GM21447 (cell line): ENCODE measurements at regions not wholly inside any gene's neighbourhood (a gene's known extent, or its start where the extent isn't known, plus 50 kb on each side); places are given as distances from the start of the nearest gene placed in this dataset.

Experiments used
- ATAC-seq: cut with Tn5 transposase; IDR thresholded peaks from one replicate; pipeline ENCODE4 v1.9.1; 2021; ENCODE audit not compliant: unreplicated experiment

DNA sequence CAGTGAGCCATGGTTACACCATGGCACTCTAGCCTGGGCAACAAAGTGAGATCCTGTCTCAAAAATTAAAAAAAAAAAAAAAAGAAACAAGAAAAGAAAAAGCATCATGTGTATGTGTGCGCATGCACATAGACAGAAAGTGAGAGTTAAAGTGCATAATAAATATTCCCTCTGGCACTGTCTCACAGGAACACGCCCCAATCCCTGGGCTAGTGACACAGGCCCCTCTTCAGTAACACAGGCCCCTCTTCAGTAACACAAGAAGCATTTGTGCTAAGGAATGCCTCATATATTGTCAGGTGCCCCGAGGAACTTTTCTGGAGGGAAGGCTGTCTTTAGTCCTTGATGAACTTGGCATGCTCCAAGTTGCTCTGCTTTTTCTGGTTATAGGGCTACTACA lies 57.5 kb downstream of the RPL27A start:
- no peak for ATAC-seq

GRCh38 chr11:8744423-8744822 lies 61.8 kb downstream of the RPL27A start:
- ATAC-seq, result no peak

DNA sequence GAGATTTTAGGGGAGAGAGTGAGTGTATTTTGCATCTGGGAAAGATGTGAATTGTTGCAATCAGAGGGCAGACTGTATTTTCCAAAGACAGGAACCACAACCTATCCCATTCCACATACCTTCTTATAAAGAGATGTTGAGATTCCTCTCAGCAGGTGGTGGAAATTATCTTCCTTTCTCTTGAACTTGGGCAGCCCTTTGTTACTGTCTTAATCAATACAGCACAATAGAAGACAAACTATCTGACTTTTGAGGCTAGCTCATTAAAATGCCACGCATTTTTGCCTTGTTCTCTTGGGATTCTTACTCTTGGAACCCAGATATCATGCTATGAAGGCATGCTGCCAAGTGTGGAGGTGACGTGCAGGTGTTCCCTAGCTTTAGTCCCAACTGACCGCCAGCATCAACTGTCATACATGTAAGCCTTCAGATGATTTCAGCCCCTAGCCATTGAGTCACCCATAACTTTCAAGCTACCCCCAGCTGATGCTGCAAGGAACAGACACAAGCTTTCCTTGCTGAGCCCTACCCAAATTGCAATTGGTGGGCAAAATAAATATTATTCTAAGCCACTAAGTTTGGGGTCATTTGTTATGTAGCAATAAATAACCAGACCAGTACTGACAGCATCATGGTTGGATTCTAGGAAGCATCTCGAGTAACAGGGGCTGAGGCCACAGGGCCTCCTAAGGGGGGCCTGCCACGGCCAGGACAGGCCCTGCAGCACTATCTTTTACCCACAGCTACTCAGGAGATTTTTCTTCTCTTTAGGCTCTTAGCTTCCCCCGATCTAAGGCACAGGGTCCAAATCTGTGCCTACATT lies 63.0 kb downstream of the RPL27A start:
- no peak for ATAC-seq

GRCh38 chr11:8746331-8746974 lies 63.9 kb downstream of the RPL27A start:
- ATAC-seq, result no peak

- ATAC-seq, result no peak
Observed at GRCh38 chr11:8747173-8747572, 64.6 kb downstream of the RPL27A start.

DNA sequence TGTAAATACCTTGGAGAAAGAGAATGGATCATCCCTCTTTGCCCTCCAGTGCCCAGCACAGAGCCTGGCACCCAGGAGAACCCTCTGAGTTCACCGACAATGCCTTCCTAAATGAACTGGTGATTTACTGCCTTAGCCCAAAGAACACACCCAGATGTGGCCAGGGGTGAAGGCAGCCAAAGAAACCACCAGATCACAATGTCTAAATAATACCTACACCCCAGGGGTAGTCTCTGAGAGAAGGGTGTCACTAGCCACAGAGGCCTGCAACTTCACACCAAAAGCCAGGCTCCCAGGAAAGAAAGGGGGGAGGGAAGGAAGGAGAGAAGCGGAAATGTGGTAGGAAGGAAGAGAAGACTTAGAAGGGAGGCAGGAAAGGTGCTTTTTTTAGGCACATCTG lies 65.7 kb downstream of the RPL27A start:
- ATAC-seq, result no peak

DNA sequence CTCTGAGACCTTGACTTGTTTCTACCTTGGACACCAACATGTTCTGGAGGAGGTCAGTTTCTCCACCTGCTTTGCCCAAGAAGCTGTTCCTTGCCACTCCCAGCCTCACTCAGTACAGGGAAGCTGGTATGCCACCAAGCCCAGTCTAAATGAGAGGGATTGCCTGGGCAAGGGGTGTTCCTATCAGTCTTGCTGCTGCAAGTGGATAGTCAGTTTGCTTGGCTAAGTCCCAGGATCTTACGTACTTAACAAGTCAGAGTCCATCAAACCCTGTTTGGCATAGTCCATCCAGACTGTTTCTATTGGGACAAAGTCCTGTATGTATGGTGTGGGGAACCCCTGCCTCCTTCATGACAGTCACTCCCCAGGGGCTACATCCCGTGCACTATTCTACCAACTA lies 66.6 kb downstream of the RPL27A start:
- no peak for ATAC-seq

DNA sequence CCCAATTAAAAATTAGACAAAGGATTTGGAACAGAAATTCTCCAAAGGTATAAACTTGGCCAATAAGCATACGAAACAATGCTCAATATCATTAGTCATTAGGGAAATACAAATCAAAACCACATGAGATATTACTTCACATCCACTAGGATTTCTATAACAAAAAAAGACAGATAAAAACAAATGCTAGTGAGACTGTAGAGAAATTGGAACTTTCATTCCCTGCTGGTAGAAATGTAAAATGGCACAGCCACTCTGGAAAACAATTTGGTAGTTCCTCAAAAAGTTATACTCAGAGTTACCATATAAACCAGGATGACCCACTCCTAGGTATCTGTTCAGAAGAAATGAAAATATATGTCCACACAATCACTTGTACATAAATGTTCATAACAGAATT lies 71.6 kb downstream of the RPL27A start:
- ATAC-seq, result no peak

GRCh38 chr11:8756201-8756600 lies 73.6 kb downstream of the RPL27A start:
- ATAC-seq, result no peak

- ATAC-seq, result no peak
Observed at GRCh38 chr11:8757047-8757446, 74.5 kb downstream of the RPL27A start.

GRCh38 chr11:8757533-8757932 lies 74.9 kb downstream of the RPL27A start:
- no peak for ATAC-seq

- no peak for ATAC-seq
Observed at GRCh38 chr11:8758619-8759169, 76.1 kb downstream of the RPL27A start.

GRCh38 chr11:8759634-8760033 lies 77.0 kb downstream of the RPL27A start:
- no peak for ATAC-seq

DNA sequence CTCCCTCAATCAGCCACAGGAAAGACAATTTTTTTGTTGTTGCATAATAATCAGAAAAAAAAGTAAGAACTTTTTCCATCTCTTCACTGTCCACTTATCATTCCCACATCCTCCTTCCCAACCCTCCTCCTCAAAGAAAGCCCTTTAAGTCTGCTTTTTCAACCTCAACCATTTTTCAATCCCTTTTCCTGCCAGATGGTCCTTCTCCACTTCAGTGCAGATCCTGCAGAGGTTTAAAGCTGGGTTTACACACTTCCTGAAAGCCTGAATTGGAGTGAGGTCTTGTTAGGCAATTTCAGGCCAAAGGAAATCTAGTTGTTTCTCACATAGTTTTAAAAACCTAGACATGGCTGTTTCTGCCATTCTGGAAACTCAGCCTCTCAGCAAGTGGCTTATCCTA lies 78.3 kb downstream of the RPL27A start:
- ATAC-seq, result no peak

GRCh38 chr11:8763070-8763685 lies 80.6 kb downstream of the RPL27A start:
- no peak for ATAC-seq

- ATAC-seq, result no peak
Observed at GRCh38 chr11:8765294-8765693, 82.7 kb downstream of the RPL27A start.

GRCh38 chr11:8766043-8766987 lies 83.7 kb downstream of the RPL27A start:
- ATAC-seq, result no peak

- ATAC-seq, result no peak
Observed at GRCh38 chr11:8766988-8767374, 84.4 kb downstream of the RPL27A start.

- no peak for ATAC-seq
Observed at GRCh38 chr11:8767466-8768142, 85.0 kb downstream of the RPL27A start.

- ATAC-seq, result no peak
Observed at GRCh38 chr11:8768625-8769333, 86.2 kb downstream of the RPL27A start.
